NB4 (cell line): ENCODE measurements at regions not wholly inside any gene's neighbourhood (a gene's known extent, or its start where the extent isn't known, plus 50 kb on each side); places are given as distances from the start of the nearest gene placed in this dataset.

Experiments
- CTCF ChIP-seq: IDR thresholded peaks from one replicate; pipeline ENCODE4 v1.5.1; 2012; ENCODE audit warnings: low read depth, low read length
- MYC ChIP-seq: IDR thresholded peaks from 2 replicates; pipeline ENCODE4 v1.6.1; 2011; ENCODE audit warnings: low read depth, low read length
- POLR2A ChIP-seq: IDR thresholded peaks from 2 replicates; pipeline ENCODE4 v1.6.1; 2011; ENCODE audit warnings: mild to moderate bottlenecking; ENCODE audit not compliant: insufficient read length; ENCODE audit errors: extremely low read depth

DNA sequence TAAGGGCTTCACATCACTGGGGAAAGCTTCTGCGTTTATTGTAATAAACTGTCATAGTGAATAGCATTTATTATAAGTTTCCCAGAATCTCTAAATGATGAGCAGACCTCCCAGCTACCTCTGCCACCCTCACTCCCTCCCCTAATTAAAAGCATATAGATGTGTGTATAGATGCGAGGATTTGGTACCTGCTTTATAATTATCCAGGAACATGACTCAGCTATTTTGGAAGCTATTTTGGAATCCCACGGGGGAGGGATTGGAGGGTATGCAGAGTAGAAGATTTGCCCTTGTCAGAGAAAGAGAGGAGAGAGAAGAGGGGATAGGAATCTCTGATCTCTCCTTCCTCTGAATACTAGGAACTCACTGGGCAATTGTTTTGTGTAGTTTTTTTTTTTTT, 455.3 kb downstream of the ADRA2A start:
- TF ChIP-seq POLR2A: no peak
- no peak for TF ChIP-seq CTCF
- TF ChIP-seq MYC: no peak
